Vagina (tissue), 2 donors: ENCODE measurements at regions not wholly inside any gene's neighbourhood (a gene's known extent, or its start where the extent isn't known, plus 50 kb on each side); places are given as distances from the start of the nearest gene placed in this dataset.

ENCODE experiments used
- CTCF ChIP-seq, 3 experiments: fragments of 450-650 bp in 2 of 3; fragments of 200-600 bp in 1 of 3; sonication (generic) in 1 of 3; IDR thresholded peaks; one replicate each; pipeline ENCODE4 v1.5.1; 2017 to 2019; ENCODE audit warnings: antibody characterized with exemption in 3 of 3, mild to moderate bottlenecking in 2 of 3, moderate library complexity in 2 of 3
- POLR2A ChIP-seq, 2 donors: fragments of 450-650 bp; IDR thresholded peaks; one replicate each; pipeline ENCODE4 v1.6.1; 2017; ENCODE audit warnings: antibody characterized with exemption in 2 of 2, mild to moderate bottlenecking in 2 of 2, moderate library complexity in 2 of 2
- POLR2AphosphoS5 ChIP-seq, 2 donors: sonication (generic); formaldehyde crosslinking; IDR thresholded peaks; one replicate each; pipeline ENCODE4 v1.9.0; 2017; ENCODE audit warnings: antibody characterized with exemption in 2 of 2, mild to moderate bottlenecking in 2 of 2, low read depth in 1 of 2; ENCODE audit not compliant: insufficient read depth in 1 of 2

DNA sequence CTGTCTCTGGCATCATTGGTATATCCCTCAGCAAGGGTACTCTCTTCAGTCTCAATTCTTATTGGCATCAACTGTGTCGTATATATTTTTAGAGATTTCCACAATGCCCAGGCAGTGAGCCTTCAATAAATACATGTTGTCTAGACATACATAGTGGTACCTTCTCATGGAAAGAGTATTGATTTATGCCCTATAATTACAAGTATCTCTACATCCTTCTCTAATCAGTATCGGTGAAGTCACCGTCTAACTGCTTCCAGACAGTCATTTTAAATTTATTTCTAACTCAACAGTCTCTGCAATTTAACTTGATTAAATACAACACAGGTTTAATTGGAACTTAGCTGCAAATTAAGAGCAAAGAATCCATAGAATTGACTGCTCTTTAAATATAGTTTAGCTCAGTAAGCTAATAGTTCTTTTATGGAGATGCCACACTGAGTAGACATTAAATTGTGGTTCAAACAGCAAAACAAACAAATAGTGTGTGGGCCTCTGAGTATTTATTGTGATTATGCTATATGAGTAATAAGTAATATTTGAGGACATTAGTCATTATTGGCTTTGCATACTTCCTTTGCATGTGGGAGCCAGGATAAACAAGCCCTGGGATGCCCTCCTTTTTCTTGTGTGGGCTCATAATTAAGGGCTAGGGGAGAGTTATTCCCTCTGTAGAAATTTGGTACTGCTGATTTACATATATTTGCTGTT, 126.9 kb upstream of the DUSP10 start:
- TF ChIP-seq CTCF (IDR thresholded peaks at IDR 0.05) (no peak), POLR2AphosphoS5 (IDR thresholded peaks at IDR 0.05; ENCODE audit: insufficient read depth in 1 of 2, low read depth in 1 of 2) (no peak), POLR2A (IDR thresholded peaks at IDR 0.05) (no peak)
